Ascending aorta (tissue), 2 donors: ENCODE measurements at regions not wholly inside any gene's neighbourhood (a gene's known extent, or its start where the extent isn't known, plus 50 kb on each side); places are given as distances from the start of the nearest gene placed in this dataset.

ENCODE experiments used
- DNase-seq, 2 donors: peaks; one replicate each; pipeline ENCODE4 v3.0.0-alpha.2; 2019; ENCODE audit warnings: low spot score in 2 of 2
- H3K27ac ChIP-seq, 2 donors: fragments of 200-600 bp; sonication (generic); one replicate each; pipeline ENCODE4 v1.5.1; 2016 to 2017; ENCODE audit warnings: mild to moderate bottlenecking in 1 of 2
- H3K27me3 ChIP-seq: fragments of 200-600 bp; sonication (generic); one replicate; pipeline ENCODE4 v1.5.1; 2017
- H3K36me3 ChIP-seq, 2 donors: fragments of 200-600 bp; sonication (generic); one replicate each; pipeline ENCODE4 v1.5.1; 2016
- H3K4me1 ChIP-seq, 2 donors: fragments of 200-600 bp; sonication (generic); one replicate each; pipeline ENCODE4 v1.5.1; 2016 to 2017; ENCODE audit warnings: mild to moderate bottlenecking in 1 of 2
- H3K4me3 ChIP-seq, 2 donors: fragments of 200-600 bp; sonication (generic); one replicate each; pipeline ENCODE4 v1.5.1; 2016 to 2017; ENCODE audit warnings: mild to moderate bottlenecking in 1 of 2
- H3K9me3 ChIP-seq, 2 donors: fragments of 200-600 bp; sonication (generic); one replicate each; pipeline ENCODE4 v1.5.1; 2016
- CTCF ChIP-seq, 3 experiments: fragments of 200-600 bp in 2 of 3; fragments of 450-650 bp in 1 of 3; sonication (generic) in 2 of 3; IDR thresholded peaks; one replicate each; pipeline ENCODE4 v1.5.1; 2016 to 2019; ENCODE audit warnings: antibody characterized with exemption in 3 of 3, mild to moderate bottlenecking in 1 of 3, moderate library complexity in 1 of 3
- intact Hi-C: fragments of 100-400 bp; cut with DNase I; formaldehyde crosslinking; loops from one replicate; pipeline ENCODE4 v1.15.1; 2023

- H3K27ac ChIP-seq = no peak overlapping the region
- no peak for TF ChIP-seq CTCF (IDR thresholded peaks at IDR 0.05)
- no peak overlapping the region for H3K4me3 ChIP-seq
- no peaks in the 10 kb centered on the region for H3K4me1 ChIP-seq
- no peaks in the 10 kb centered on the region for H3K9me3 ChIP-seq
- no peaks in the 10 kb centered on the region for H3K27me3 ChIP-seq
- DNase-seq = no peak
- intact Hi-C loops = no loop called here
- H3K36me3 ChIP-seq = no peaks in the 10 kb centered on the region
These were observed 74.9 kb upstream of the DOCK10 start for GRCh38 chr2:225117051-225117716.

GRCh38 chr2:225114786-225115323, 72.6 kb upstream of the DOCK10 start:
- no peak overlapping the region for H3K4me3 ChIP-seq
- no peaks in the 10 kb centered on the region for H3K9me3 ChIP-seq
- H3K27ac ChIP-seq = no peak overlapping the region
- DNase-seq = no peak
- H3K27me3 ChIP-seq = no peaks in the 10 kb centered on the region
- TF ChIP-seq CTCF (IDR thresholded peaks at IDR 0.05) = no peak
- no peaks in the 10 kb centered on the region for H3K36me3 ChIP-seq
- H3K4me1 ChIP-seq = no peaks in the 10 kb centered on the region
- intact Hi-C loops = no loop called here

- TF ChIP-seq CTCF (IDR thresholded peaks at IDR 0.05) = no peak
These were observed 71.2 kb upstream of the DOCK10 start for GRCh38 chr2:225113371-225114015.

GRCh38 chr2:225112362-225113126, 70.3 kb upstream of the DOCK10 start:
- H3K27ac ChIP-seq = no peak overlapping the region
- intact Hi-C loops = no loop called here
- no peak for DNase-seq
- H3K4me1 ChIP-seq = peaks cover 0 to under 1% of the 10 kb centered on the region in 2 donors
- no peak for TF ChIP-seq CTCF (IDR thresholded peaks at IDR 0.05)
- no peaks in the 10 kb centered on the region for H3K27me3 ChIP-seq
- no peaks in the 10 kb centered on the region for H3K9me3 ChIP-seq
- H3K36me3 ChIP-seq = no peaks in the 10 kb centered on the region
- H3K4me3 ChIP-seq = no peak overlapping the region

More at GRCh38 chr2:225113371-225114015, 71.2 kb upstream of the DOCK10 start:
- intact Hi-C loops = no loop called here
- H3K9me3 ChIP-seq = no peaks in the 10 kb centered on the region
- H3K4me3 ChIP-seq = no peak overlapping the region
- H3K27ac ChIP-seq = no peak overlapping the region
- H3K4me1 ChIP-seq = no peaks in the 10 kb centered on the region
- H3K27me3 ChIP-seq = no peaks in the 10 kb centered on the region
- no peaks in the 10 kb centered on the region for H3K36me3 ChIP-seq
- DNase-seq = no peak

GRCh38 chr2:225108805-225109204, 66.5 kb upstream of the DOCK10 start:
- Histone ChIP-seq H3K27ac (no peak overlapping the region), H3K36me3 (no peaks in the 10 kb centered on the region), H3K27me3 (no peaks in the 10 kb centered on the region), H3K4me1 (peaks cover 0 to 3% of the 10 kb centered on the region in 2 donors), H3K9me3 (no peaks in the 10 kb centered on the region), H3K4me3 (no peak overlapping the region)
- DNase-seq = no peak
- intact Hi-C loops = no loop called here
- TF ChIP-seq CTCF (IDR thresholded peaks at IDR 0.05) = no peak
